OCI-LY3 (cell line): ENCODE measurements at regions not wholly inside any gene's neighbourhood (a gene's known extent, or its start where the extent isn't known, plus 50 kb on each side); places are given as distances from the start of the nearest gene placed in this dataset.
A peak's percentile ranks its signal among the peaks of the same experiment; 100 is the strongest.

Source experiments
- H2AFZ ChIP-seq: fragments of 200-600, 300-600 bp; shearing (Covaris generic); 2 replicates; pipeline ENCODE4 v1.6.0; 2014; ENCODE audit warnings: antibody characterized with exemption, low read depth, low read length
- H3K27ac ChIP-seq: fragments of 200-600, 300-600 bp; sonication (generic); 2 replicates; pipeline ENCODE4 v1.5.1; 2014; ENCODE audit warnings: mild to moderate bottlenecking, low read length, moderate library complexity, mixed read lengths
- H3K27me3 ChIP-seq: fragments of 200-600, 300-600 bp; sonication (generic); 2 replicates; pipeline ENCODE4 v1.6.1; 2014; ENCODE audit warnings: low read depth, low read length, mixed read lengths
- H3K36me3 ChIP-seq: fragments of 200-600, 300-600 bp; sonication (generic); replicated peaks from 2 replicates; pipeline ENCODE3; 2014; ENCODE audit warnings: low read depth, low read length, mixed read lengths
- H3K4me1 ChIP-seq: fragments of 300-600, 200-600 bp; sonication (generic); 2 replicates; pipeline ENCODE4 v1.6.1; 2014; ENCODE audit warnings: low read length, mixed read lengths
- H3K4me2 ChIP-seq: fragments of 200-600, 300-600 bp; sonication (generic); 2 replicates; pipeline ENCODE4 v1.6.1; 2014; ENCODE audit warnings: low read length, mixed read lengths
- H3K4me3 ChIP-seq: fragments of 300-600, 200-600 bp; sonication (generic); 2 replicates; pipeline ENCODE4 v1.5.1; 2014; ENCODE audit warnings: antibody characterized with exemption, mild to moderate bottlenecking, low read length, moderate library complexity
- H3K79me2 ChIP-seq: fragments of 300-600, 200-600 bp; shearing (Covaris generic); 2 replicates; pipeline ENCODE4 v1.6.1; 2014; ENCODE audit warnings: mild to moderate bottlenecking, low read length, mixed read lengths
- H3K9ac ChIP-seq: fragments of 300-600, 200-600 bp; shearing (Covaris generic); 2 replicates; pipeline ENCODE4 v1.6.0; 2014; ENCODE audit warnings: mild to moderate bottlenecking, low read length, moderate library complexity
- H3K9me3 ChIP-seq: fragments of 200-600, 300-600 bp; shearing (Covaris generic); 2 replicates; pipeline ENCODE4 v1.6.1; 2014; ENCODE audit warnings: low read length, mixed read lengths; ENCODE audit not compliant: insufficient read depth
- H4K20me1 ChIP-seq: fragments of 200-600, 300-600 bp; sonication (generic); 2 replicates; pipeline ENCODE4 v1.6.1; 2016; ENCODE audit warnings: low read length, mixed read lengths; ENCODE audit not compliant: insufficient read depth
- EZH2phosphoT487 ChIP-seq: fragments of 200-600 bp; shearing (Covaris generic); IDR thresholded peaks from 2 replicates; pipeline ENCODE4 v1.6.1; 2018; ENCODE audit warnings: antibody characterized with exemption, mixed run types, low read depth
- TF ChIP-seq, protein P1 (sequence below): fragments of 200-600, 300-600 bp; sonication (generic); IDR thresholded peaks from 2 replicates; pipeline ENCODE4 v1.5.1; 2014; ENCODE audit warnings: antibody characterized with exemption, low read length, low read depth

DNA sequence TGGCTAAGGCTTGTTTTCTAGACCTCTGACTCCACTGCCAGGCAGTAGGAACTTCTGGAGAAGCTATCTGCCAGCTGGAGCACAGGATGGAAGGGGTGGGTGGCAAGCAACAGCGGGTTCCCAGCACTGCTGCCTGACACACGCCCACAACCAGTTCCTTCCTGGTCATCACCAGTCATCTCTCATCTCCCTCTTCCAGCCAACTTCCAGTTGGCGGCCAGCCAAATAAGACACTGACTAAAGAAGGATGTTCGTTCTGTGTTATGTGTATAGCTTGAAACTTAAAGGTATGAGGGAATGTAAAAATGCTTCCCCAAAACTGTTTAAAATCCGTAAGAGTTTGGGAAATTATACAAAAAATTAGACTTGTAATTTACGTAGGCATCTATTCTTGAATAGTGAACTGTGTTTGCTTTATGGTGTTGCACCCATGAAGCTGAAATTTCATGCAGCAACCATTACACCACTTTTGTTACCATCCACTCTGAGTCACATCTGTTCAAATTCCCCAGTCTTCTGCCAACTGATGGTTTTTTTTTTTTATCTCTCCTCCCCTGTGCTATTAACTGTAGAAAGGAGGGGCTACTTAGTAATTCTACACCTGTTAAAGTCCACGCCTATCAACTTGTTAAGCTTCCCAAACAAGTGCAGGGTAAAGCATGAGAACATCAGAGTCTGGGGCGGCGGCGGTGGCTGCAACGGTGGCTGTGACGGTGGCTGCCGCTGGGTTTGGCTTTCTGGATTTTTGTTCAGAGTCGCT is 86.2 kb upstream of the FRY start:
- Histone ChIP-seq H3K36me3 (no peaks in the 10 kb centered on the region), H3K4me2 (no peak overlapping the region), H3K9me3 (no peaks in the 10 kb centered on the region), H3K9ac (no peak overlapping the region), H3K79me2 (no peaks in the 10 kb centered on the region), H3K4me1 (peaks cover 27% of the 10 kb centered on the region), H2AFZ (no peak overlapping the region), H3K27me3 (no peaks in the 10 kb centered on the region), H3K4me3 (no peak overlapping the region), H3K27ac (no peak overlapping the region), H4K20me1 (no peaks in the 10 kb centered on the region)
- TF ChIP-seq, protein P1, sequence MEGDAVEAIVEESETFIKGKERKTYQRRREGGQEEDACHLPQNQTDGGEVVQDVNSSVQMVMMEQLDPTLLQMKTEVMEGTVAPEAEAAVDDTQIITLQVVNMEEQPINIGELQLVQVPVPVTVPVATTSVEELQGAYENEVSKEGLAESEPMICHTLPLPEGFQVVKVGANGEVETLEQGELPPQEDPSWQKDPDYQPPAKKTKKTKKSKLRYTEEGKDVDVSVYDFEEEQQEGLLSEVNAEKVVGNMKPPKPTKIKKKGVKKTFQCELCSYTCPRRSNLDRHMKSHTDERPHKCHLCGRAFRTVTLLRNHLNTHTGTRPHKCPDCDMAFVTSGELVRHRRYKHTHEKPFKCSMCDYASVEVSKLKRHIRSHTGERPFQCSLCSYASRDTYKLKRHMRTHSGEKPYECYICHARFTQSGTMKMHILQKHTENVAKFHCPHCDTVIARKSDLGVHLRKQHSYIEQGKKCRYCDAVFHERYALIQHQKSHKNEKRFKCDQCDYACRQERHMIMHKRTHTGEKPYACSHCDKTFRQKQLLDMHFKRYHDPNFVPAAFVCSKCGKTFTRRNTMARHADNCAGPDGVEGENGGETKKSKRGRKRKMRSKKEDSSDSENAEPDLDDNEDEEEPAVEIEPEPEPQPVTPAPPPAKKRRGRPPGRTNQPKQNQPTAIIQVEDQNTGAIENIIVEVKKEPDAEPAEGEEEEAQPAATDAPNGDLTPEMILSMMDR: no peak
- TF ChIP-seq EZH2phosphoT487: no peak

DNA sequence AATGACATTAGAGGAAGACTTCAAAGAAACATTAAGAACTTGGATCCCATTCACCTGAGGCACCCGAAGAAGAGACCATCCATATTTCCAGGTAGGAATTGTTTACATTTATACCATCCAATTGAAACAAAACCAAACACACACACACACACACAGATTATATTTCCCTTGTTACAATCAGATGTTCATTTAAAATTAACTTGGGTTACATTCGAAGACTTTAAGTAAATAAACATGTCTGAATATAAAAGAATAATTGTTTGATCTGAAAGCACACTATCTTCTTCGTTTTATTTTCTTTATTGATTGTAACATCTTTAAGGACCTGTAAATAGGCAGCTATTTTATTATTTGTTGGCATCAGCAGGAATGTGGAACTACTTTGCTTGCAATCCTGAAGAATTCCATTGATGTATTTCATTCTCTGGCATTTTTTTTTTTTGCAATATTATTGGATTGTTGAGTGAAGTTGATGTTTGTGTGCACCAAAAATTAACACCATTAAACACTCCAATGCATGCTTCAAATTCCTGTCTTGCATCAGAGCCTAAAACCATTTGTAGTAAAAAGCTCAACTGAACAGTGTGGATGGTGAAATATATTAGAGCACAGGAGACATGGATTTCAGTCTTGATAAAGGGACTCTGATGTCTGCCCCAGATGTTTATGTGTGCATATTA is 85.3 kb upstream of the FRY start:
- TF ChIP-seq, protein P1: no peak
- TF ChIP-seq EZH2phosphoT487: no peak
- no peak overlapping the region for H3K4me3 ChIP-seq
- H3K4me1 ChIP-seq: peaks cover 35% of the 10 kb centered on the region
- no peak overlapping the region for H3K9ac ChIP-seq
- H3K79me2 ChIP-seq: no peaks in the 10 kb centered on the region
- no peaks in the 10 kb centered on the region for H3K9me3 ChIP-seq
- no peaks in the 10 kb centered on the region for H3K36me3 ChIP-seq
- no peak overlapping the region for H3K27ac ChIP-seq
- no peaks in the 10 kb centered on the region for H4K20me1 ChIP-seq
- H2AFZ ChIP-seq: no peak overlapping the region
- H3K27me3 ChIP-seq: no peaks in the 10 kb centered on the region
- no peak overlapping the region for H3K4me2 ChIP-seq

DNA sequence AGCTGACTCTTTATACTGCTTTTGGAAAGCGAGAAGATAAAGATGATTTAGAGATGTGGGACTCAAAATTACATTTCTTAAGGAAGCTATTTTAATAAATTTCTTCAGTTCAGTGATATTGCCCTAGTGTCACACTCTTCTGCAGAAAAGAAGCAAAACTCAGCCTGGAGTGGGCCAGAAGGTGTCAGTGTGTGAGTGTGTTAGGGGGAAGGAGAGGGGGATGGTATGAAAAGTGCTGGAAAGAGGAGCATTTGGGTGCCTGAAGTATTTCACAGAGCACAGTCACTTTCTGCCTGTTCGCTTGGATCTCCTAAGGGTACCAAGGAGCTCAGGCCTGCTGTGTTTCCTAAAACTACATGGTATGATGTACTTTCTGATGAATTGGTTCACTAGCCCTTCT is 84.5 kb upstream of the FRY start:
- no peak overlapping the region for H3K4me2 ChIP-seq
- no peaks in the 10 kb centered on the region for H3K36me3 ChIP-seq
- no peaks in the 10 kb centered on the region for H3K79me2 ChIP-seq
- H3K4me3 ChIP-seq: no peak overlapping the region
- H4K20me1 ChIP-seq: no peaks in the 10 kb centered on the region
- no peak overlapping the region for H2AFZ ChIP-seq
- no peak overlapping the region for H3K9ac ChIP-seq
- TF ChIP-seq, protein P1: peak; percentile 49
- no peak for TF ChIP-seq EZH2phosphoT487
- H3K4me1 ChIP-seq: peaks cover 43% of the 10 kb centered on the region
- H3K9me3 ChIP-seq: no peaks in the 10 kb centered on the region
- H3K27ac ChIP-seq: no peak overlapping the region
- H3K27me3 ChIP-seq: no peaks in the 10 kb centered on the region

DNA sequence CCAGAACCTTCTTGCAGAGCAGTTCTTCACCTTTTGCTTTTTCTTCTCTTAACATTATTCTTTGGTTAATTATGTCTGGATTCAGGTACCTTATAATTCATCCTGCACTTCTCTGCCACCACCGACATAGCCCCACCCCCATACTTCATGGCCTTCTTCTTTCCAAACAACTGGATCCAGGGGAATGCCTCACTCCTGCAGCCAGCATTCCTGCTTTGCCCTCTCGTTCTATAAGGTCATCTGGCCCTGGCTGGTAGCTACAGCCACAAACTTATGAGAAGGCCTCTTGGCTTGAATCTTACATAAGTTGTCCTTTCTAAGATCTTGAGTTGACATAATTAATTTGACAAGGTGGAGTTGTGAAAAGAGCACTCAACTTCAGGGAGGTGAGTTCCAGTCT is 84.1 kb upstream of the FRY start:
- no peak overlapping the region for H3K4me2 ChIP-seq
- no peak overlapping the region for H2AFZ ChIP-seq
- H3K79me2 ChIP-seq: no peaks in the 10 kb centered on the region
- peaks cover 43% of the 10 kb centered on the region for H3K4me1 ChIP-seq
- no peak overlapping the region for H3K27ac ChIP-seq
- H4K20me1 ChIP-seq: no peaks in the 10 kb centered on the region
- TF ChIP-seq, protein P1: no peak
- no peak for TF ChIP-seq EZH2phosphoT487
- H3K4me3 ChIP-seq: no peak overlapping the region
- no peak overlapping the region for H3K9ac ChIP-seq
- H3K36me3 ChIP-seq: no peaks in the 10 kb centered on the region
- no peaks in the 10 kb centered on the region for H3K27me3 ChIP-seq
- no peaks in the 10 kb centered on the region for H3K9me3 ChIP-seq
